ENCODE measurements at regions not wholly inside any gene's neighbourhood (a gene's known extent, or its start where the extent isn't known, plus 50 kb on each side); places are given as distances from the start of the nearest gene placed in this dataset.

DNA sequence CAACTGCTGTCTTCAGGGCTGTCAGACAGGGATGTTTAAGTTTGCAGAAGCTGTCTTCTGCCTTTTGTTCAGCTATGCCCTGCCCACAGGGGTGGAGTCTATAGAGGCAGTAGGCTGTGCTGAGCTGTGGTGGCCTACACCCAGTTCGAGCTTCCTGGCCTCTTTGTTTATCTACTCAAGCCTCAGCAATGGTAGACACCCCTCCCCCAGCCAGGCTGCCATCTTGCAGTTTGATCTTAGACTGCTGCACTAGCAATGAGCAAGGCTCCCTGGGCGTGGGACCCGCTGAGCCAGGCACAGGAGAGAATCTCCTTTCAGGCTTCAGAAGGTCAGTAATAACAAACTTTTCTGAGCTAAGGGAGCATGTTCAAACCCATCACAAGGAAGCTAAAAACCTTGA, 545.3 kb downstream of the TLE4 start:
- ATAC-seq (ENCODE audit: low read depth): no peak
- ChIA-PET CTCF (no interaction called here), POLR2A (no interaction called here)
- Mint-ChIP-seq H3K9me3 (peaks cover 7% of the 10 kb centered on the region), H3K36me3 (ENCODE audit: low read depth) (no peaks in the 10 kb centered on the region), H3K27ac (no peak overlapping the region), H3K27me3 (no peaks in the 10 kb centered on the region), H3K4me1 (peaks cover 17% of the 10 kb centered on the region), H3K4me3 (no peak overlapping the region)
- intact Hi-C loops (cut with micrococcal nuclease): no loop called here
- TF ChIP-seq, protein P1, sequence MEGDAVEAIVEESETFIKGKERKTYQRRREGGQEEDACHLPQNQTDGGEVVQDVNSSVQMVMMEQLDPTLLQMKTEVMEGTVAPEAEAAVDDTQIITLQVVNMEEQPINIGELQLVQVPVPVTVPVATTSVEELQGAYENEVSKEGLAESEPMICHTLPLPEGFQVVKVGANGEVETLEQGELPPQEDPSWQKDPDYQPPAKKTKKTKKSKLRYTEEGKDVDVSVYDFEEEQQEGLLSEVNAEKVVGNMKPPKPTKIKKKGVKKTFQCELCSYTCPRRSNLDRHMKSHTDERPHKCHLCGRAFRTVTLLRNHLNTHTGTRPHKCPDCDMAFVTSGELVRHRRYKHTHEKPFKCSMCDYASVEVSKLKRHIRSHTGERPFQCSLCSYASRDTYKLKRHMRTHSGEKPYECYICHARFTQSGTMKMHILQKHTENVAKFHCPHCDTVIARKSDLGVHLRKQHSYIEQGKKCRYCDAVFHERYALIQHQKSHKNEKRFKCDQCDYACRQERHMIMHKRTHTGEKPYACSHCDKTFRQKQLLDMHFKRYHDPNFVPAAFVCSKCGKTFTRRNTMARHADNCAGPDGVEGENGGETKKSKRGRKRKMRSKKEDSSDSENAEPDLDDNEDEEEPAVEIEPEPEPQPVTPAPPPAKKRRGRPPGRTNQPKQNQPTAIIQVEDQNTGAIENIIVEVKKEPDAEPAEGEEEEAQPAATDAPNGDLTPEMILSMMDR (IDR thresholded peaks at IDR 0.05): no peak
- no peak for DNase-seq

DNA sequence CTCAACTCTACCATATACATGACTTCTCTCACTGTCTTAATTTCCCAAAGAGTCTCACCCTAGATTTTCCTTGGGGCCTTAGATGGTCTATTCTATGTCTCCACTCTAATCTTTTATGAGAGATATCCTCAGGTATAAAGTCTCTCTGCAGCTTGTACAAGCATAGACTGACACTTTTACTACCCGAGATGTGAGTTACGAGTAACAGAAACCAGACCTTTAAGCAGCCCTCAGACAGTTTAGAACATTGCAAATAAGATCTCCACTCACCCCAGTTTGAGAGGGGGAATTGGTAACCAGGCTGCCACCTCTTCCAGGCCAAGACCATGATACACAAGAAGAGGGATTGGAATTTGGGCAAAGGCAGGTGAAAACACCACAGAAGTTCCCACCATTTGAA, 542.5 kb downstream of the TLE4 start:
- H3K4me1 Mint-ChIP-seq: peaks cover 27% of the 10 kb centered on the region
- H3K36me3 Mint-ChIP-seq (ENCODE audit: low read depth): no peaks in the 10 kb centered on the region
- no peak overlapping the region for H3K4me3 Mint-ChIP-seq
- no peak for ATAC-seq (ENCODE audit: low read depth)
- CTCF ChIA-PET: no interaction called here
- POLR2A ChIA-PET: no interaction called here
- no peak overlapping the region for H3K27ac Mint-ChIP-seq
- intact Hi-C loops (cut with micrococcal nuclease): no loop called here
- no peaks in the 10 kb centered on the region for H3K27me3 Mint-ChIP-seq
- H3K9me3 Mint-ChIP-seq: peaks cover 5% of the 10 kb centered on the region
- TF ChIP-seq, protein P1 (IDR thresholded peaks at IDR 0.05): no peak
- no peak for DNase-seq

DNA sequence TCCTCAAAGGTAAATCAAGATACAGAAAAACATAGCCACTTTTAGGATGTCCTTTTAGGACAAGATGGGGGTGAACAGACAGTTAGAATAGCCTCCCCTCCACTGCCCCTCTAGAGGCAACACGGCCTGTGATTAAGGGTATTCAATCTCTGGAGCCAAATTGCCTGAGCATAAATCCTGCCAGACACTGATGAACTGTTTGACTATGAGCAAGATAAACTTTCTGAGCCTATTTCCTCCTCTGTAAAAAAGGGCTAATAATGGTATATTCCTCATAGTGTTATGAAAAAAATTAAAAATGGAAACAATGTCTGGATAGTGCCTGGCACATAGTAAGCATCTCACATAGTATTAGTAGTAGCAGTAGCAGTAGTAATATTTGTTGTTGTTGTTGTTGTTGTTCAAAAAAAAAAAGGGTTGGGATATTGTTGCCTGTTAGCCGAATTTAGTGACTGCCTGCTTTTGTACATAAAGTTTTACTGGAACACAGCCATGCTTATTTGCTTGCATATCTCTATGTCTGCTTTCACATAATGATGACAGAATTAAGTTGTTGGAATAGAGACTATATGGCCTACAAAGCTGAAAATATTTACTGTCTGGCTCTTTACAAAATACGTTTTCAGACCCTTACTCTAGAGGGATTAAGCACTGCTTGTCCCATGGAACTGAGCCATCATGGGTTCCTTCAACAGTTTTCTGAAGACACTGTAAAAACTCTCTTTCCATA, 536.3 kb downstream of the TLE4 start:
- H3K9me3 Mint-ChIP-seq: no peaks in the 10 kb centered on the region
- no peak for DNase-seq
- intact Hi-C loops (cut with micrococcal nuclease): no loop called here
- no peak for ATAC-seq (ENCODE audit: low read depth)
- CTCF ChIA-PET: no interaction called here
- H3K36me3 Mint-ChIP-seq (ENCODE audit: low read depth): no peaks in the 10 kb centered on the region
- H3K27me3 Mint-ChIP-seq: no peaks in the 10 kb centered on the region
- H3K4me3 Mint-ChIP-seq: no peak overlapping the region
- H3K4me1 Mint-ChIP-seq: peaks cover 10% of the 10 kb centered on the region
- POLR2A ChIA-PET: no interaction called here
- H3K27ac Mint-ChIP-seq: no peak overlapping the region
- TF ChIP-seq, protein P1 (IDR thresholded peaks at IDR 0.05): no peak

DNA sequence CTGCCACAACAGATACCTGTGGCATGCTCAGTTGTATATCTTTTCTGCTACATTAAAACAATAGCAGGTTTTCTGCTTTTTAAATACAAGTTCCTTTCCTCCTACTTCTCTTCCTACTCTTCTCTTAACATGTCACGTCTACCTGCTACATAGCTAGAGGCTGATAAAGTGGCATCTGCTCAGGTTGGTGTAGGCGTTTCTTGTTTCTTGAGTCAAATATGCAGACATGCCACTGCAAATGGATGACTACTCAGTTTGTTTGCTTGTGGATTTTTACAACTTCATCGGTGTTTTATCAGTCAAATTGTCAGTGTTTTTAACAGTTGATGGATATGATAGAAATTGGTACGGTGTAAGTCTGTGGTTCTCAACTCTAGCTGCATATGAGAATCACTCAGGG, 525.7 kb downstream of the TLE4 start:
- ChIA-PET POLR2A (no interaction called here), CTCF (no interaction called here)
- TF ChIP-seq, protein P1 (IDR thresholded peaks at IDR 0.05): no peak
- intact Hi-C loops (cut with micrococcal nuclease): no loop called here
- DNase-seq (no peak), ATAC-seq (ENCODE audit: low read depth) (no peak)
- H3K36me3 Mint-ChIP-seq (ENCODE audit: low read depth): no peaks in the 10 kb centered on the region
- peaks cover 10% of the 10 kb centered on the region for H3K4me1 Mint-ChIP-seq
- H3K9me3 Mint-ChIP-seq: no peaks in the 10 kb centered on the region
- no peak overlapping the region for H3K4me3 Mint-ChIP-seq
- H3K27ac Mint-ChIP-seq: no peak overlapping the region
- no peaks in the 10 kb centered on the region for H3K27me3 Mint-ChIP-seq

DNA sequence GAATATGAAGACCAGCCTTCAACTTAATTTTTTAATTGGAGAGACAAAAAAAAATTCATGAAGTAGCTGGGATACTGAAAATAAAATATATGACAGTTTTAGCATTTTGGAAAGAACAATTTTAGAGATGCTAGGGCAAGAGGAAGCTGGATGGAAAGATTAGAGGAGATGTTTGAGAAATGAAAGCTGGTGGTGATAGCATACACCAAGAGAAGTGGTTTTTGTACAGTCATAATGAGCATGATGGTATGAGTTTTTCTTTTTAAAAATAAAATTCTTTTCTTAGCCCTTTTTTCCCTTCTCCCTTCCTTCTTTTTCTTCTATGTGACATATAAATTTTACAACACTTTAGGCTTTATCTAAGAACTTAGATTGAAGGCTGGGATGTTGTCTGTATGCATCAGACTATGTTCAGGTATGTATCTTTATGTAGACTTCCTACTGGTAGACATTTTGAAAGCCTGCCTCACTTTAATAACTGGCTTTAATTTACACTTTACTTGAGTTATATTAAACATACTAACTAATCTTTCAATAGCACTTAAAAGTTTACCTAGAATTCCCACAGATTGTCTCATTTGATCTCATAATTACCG, 522.5 kb downstream of the TLE4 start:
- no peak for DNase-seq
- ChIA-PET POLR2A (interaction anchor here (0.9 kb wide), 1 partner anchor 10 kb away, joined by 3 read pairs; no protein-coding TSS in a partner anchor), CTCF (no interaction called here)
- Mint-ChIP-seq H3K4me1 (peaks cover 10% of the 10 kb centered on the region), H3K36me3 (ENCODE audit: low read depth) (no peaks in the 10 kb centered on the region), H3K27ac (no peak overlapping the region), H3K9me3 (no peaks in the 10 kb centered on the region), H3K27me3 (no peaks in the 10 kb centered on the region), H3K4me3 (no peak overlapping the region)
- ATAC-seq (ENCODE audit: low read depth): peak; percentile 40
- intact Hi-C loops (cut with micrococcal nuclease): no loop called here
- TF ChIP-seq, protein P1 (IDR thresholded peaks at IDR 0.05): no peak

Data from activated B cell treated with CpG ODN at 0.5 μM for 24 hours (primary cell).